Forelimb muscle (tissue), 1 donor: ENCODE measurements at regions not wholly inside any gene's neighbourhood (a gene's known extent, or its start where the extent isn't known, plus 50 kb on each side); places are given as distances from the start of the nearest gene placed in this dataset.

Experiments
- DNase-seq: peaks from one replicate; pipeline ENCODE4 v3.0.0-alpha.2; 2013; ENCODE audit warnings: low read depth

GRCh38 chr4:176383273-176384077 lies 63.7 kb downstream of the SPCS3 start:
- DNase-seq: no peak

GRCh38 chr4:176385601-176386000 lies 65.8 kb downstream of the SPCS3 start:
- DNase-seq: no peak

GRCh38 chr4:176387571-176387970 lies 67.8 kb downstream of the SPCS3 start:
- DNase-seq: no peak

- no peak for DNase-seq
Observed at GRCh38 chr4:176393306-176394013, 73.7 kb downstream of the SPCS3 start.

GRCh38 chr4:176400816-176401461 lies 81.2 kb downstream of the SPCS3 start:
- DNase-seq: no peak

GRCh38 chr4:176404621-176405020 lies 84.9 kb downstream of the SPCS3 start:
- no peak for DNase-seq

GRCh38 chr4:176406297-176406696 lies 86.5 kb downstream of the SPCS3 start:
- DNase-seq: no peak

GRCh38 chr4:176406736-176407135 lies 87.0 kb downstream of the SPCS3 start:
- DNase-seq: no peak

GRCh38 chr4:176409627-176410026 lies 89.9 kb downstream of the SPCS3 start:
- no peak for DNase-seq

- no peak for DNase-seq
Observed at GRCh38 chr4:176413171-176413570, 93.4 kb downstream of the SPCS3 start.

- no peak for DNase-seq
Observed at GRCh38 chr4:176422001-176422400, 102.2 kb downstream of the SPCS3 start.

- no peak for DNase-seq
Observed at GRCh38 chr4:176422511-176422910, 102.7 kb downstream of the SPCS3 start.

GRCh38 chr4:176425035-176425434 lies 105.3 kb downstream of the SPCS3 start:
- DNase-seq: no peak

- no peak for DNase-seq
Observed at GRCh38 chr4:176432811-176433540, 113.2 kb downstream of the SPCS3 start.

GRCh38 chr4:176433983-176434382 lies 114.2 kb downstream of the SPCS3 start:
- DNase-seq: no peak

GRCh38 chr4:176435901-176436292 lies 116.1 kb downstream of the SPCS3 start:
- peak; percentile 6 for DNase-seq

- DNase-seq: no peak
Observed at GRCh38 chr4:176436293-176436973, 116.7 kb downstream of the SPCS3 start.

GRCh38 chr4:176437756-176438155 lies 118.0 kb downstream of the SPCS3 start:
- no peak for DNase-seq

GRCh38 chr4:176438401-176438800 lies 118.6 kb downstream of the SPCS3 start:
- no peak for DNase-seq

- no peak for DNase-seq
Observed at GRCh38 chr4:176439611-176440010, 119.8 kb downstream of the SPCS3 start.

- no peak for DNase-seq
Observed at GRCh38 chr4:176440698-176441097, 120.9 kb downstream of the SPCS3 start.
